DND-41 (cell line): ENCODE measurements at regions not wholly inside any gene's neighbourhood (a gene's known extent, or its start where the extent isn't known, plus 50 kb on each side); places are given as distances from the start of the nearest gene placed in this dataset.

ENCODE experiments used
- ATAC-seq: fragments of 200-7000 bp; cut with Tn5 transposase; 3 replicates; pipeline ENCODE4 v1.9.1; 2021; ENCODE audit warnings: low read depth; ENCODE audit not compliant: insufficient read depth
- DNase-seq: peaks from one replicate; pipeline ENCODE4 v3.0.0-alpha.2; 2020
- H2AFZ ChIP-seq: 2 replicates; pipeline ENCODE4 v1.6.0; 2012; ENCODE audit warnings: low read depth, low read length
- H3K27ac ChIP-seq: 2 replicates; pipeline ENCODE4 v1.5.1; 2012; ENCODE audit warnings: low read length, inconsistent platforms
- H3K27me3 ChIP-seq: fragments of 200-600 bp; sonication (generic); 2 replicates; pipeline ENCODE4 v1.6.0; 2012; ENCODE audit warnings: low read length, mild to moderate bottlenecking, inconsistent platforms; ENCODE audit not compliant: insufficient read depth, poor library complexity
- H3K36me3 ChIP-seq: 2 replicates; pipeline ENCODE4 v1.5.1; 2012; ENCODE audit warnings: low read length, inconsistent platforms; ENCODE audit not compliant: insufficient read depth
- H3K4me1 ChIP-seq: 2 replicates; pipeline ENCODE4 v1.5.1; 2012; ENCODE audit warnings: mild to moderate bottlenecking, low read length; ENCODE audit not compliant: insufficient read depth
- H3K4me2 ChIP-seq: 2 replicates; pipeline ENCODE4 v1.6.0; 2012; ENCODE audit warnings: mild to moderate bottlenecking, moderate library complexity, low read length, inconsistent platforms; ENCODE audit not compliant: insufficient read depth
- H3K4me3 ChIP-seq, 2 experiments: fragments of 200-600 bp in 1 of 2; shearing (Covaris generic) in 1 of 2; 2 replicates each; pipeline ENCODE4 v1.5.1; 2012 to 2016; ENCODE audit warnings: inconsistent platforms in 2 of 2, low read length in 2 of 2, mild to moderate bottlenecking in 2 of 2, low read depth in 1 of 2, moderate library complexity in 1 of 2
- H3K79me2 ChIP-seq: 2 replicates; pipeline ENCODE4 v1.6.0; 2012; ENCODE audit warnings: low read length, inconsistent platforms; ENCODE audit not compliant: insufficient read depth
- H3K9ac ChIP-seq: 2 replicates; pipeline ENCODE4 v1.6.0; 2012; ENCODE audit warnings: low read depth, mild to moderate bottlenecking, inconsistent platforms, low read length, moderate library complexity
- H3K9me3 ChIP-seq: 2 replicates; pipeline ENCODE4 v1.5.1; 2012; ENCODE audit warnings: low read length, moderate library complexity, mild to moderate bottlenecking, inconsistent platforms; ENCODE audit not compliant: insufficient read depth, severe bottlenecking
- H4K20me1 ChIP-seq: 2 replicates; pipeline ENCODE4 v1.6.0; 2012; ENCODE audit warnings: low read length; ENCODE audit not compliant: insufficient read depth
- CTCF ChIP-seq: IDR thresholded peaks from 2 replicates; pipeline ENCODE4 v1.5.1; 2012; ENCODE audit warnings: borderline replicate concordance, low read length, moderate library complexity, mild to moderate bottlenecking; ENCODE audit not compliant: poor library complexity, severe bottlenecking; ENCODE audit errors: extremely low read depth
- EZH2 ChIP-seq: IDR thresholded peaks from 3 replicates; pipeline ENCODE4 v1.6.1; 2012; ENCODE audit warnings: borderline replicate concordance, low read depth, mild to moderate bottlenecking, moderate library complexity, low read length, inconsistent platforms; ENCODE audit not compliant: severe bottlenecking

- no peak overlapping the region for H3K4me3 ChIP-seq
- H4K20me1 ChIP-seq, result no peaks in the 10 kb centered on the region
- H2AFZ ChIP-seq, result no peak overlapping the region
- no peak overlapping the region for H3K4me2 ChIP-seq
- no peak overlapping the region for H3K9ac ChIP-seq
- no peaks in the 10 kb centered on the region for H3K36me3 ChIP-seq
- TF ChIP-seq EZH2, result no peak
- TF ChIP-seq CTCF, result no peak
- DNase-seq, result no peak
- H3K27me3 ChIP-seq, result no peaks in the 10 kb centered on the region
- no peaks in the 10 kb centered on the region for H3K79me2 ChIP-seq
- no peaks in the 10 kb centered on the region for H3K4me1 ChIP-seq
- H3K9me3 ChIP-seq, result no peaks in the 10 kb centered on the region
- no peak overlapping the region for H3K27ac ChIP-seq
- no peak for ATAC-seq
Measured at GRCh38 chr12:59268295-59268809, 327.5 kb upstream of the SLC16A7 start.

- H3K4me2 ChIP-seq, result no peak overlapping the region
- no peaks in the 10 kb centered on the region for H3K36me3 ChIP-seq
- H3K9me3 ChIP-seq, result no peaks in the 10 kb centered on the region
- no peak for DNase-seq
- H3K79me2 ChIP-seq, result no peaks in the 10 kb centered on the region
- H3K4me1 ChIP-seq, result no peaks in the 10 kb centered on the region
- ATAC-seq, result no peak
- H3K27me3 ChIP-seq, result no peaks in the 10 kb centered on the region
- H3K27ac ChIP-seq, result no peak overlapping the region
- no peak overlapping the region for H3K9ac ChIP-seq
- H3K4me3 ChIP-seq, result no peak overlapping the region
- H2AFZ ChIP-seq, result no peak overlapping the region
- no peaks in the 10 kb centered on the region for H4K20me1 ChIP-seq
- TF ChIP-seq EZH2 (no peak), CTCF (no peak)
Measured at GRCh38 chr12:59260202-59260601, 335.6 kb upstream of the SLC16A7 start.

- no peaks in the 10 kb centered on the region for H3K79me2 ChIP-seq
Measured at GRCh38 chr12:59252731-59253130, 332.4 kb upstream of the LRIG3 start.

GRCh38 chr12:59250766-59251165 lies 330.5 kb upstream of the LRIG3 start:
- no peak for TF ChIP-seq EZH2
- no peak for TF ChIP-seq CTCF
- no peak for DNase-seq
- no peak for ATAC-seq
- Histone ChIP-seq H3K27me3 (no peaks in the 10 kb centered on the region), H3K9ac (no peak overlapping the region), H4K20me1 (no peaks in the 10 kb centered on the region), H3K27ac (no peak overlapping the region), H3K36me3 (no peaks in the 10 kb centered on the region), H3K79me2 (no peaks in the 10 kb centered on the region), H3K4me3 (no peak overlapping the region), H3K4me2 (no peak overlapping the region), H2AFZ (no peak overlapping the region), H3K4me1 (no peaks in the 10 kb centered on the region), H3K9me3 (peaks cover 2% of the 10 kb centered on the region)

More at GRCh38 chr12:59252731-59253130, 332.4 kb upstream of the LRIG3 start:
- Histone ChIP-seq H3K4me2 (no peak overlapping the region), H3K4me1 (no peaks in the 10 kb centered on the region), H2AFZ (no peak overlapping the region), H4K20me1 (no peaks in the 10 kb centered on the region), H3K9ac (no peak overlapping the region), H3K27me3 (no peaks in the 10 kb centered on the region), H3K36me3 (no peaks in the 10 kb centered on the region), H3K4me3 (no peak overlapping the region), H3K9me3 (peaks cover 2% of the 10 kb centered on the region), H3K27ac (no peak overlapping the region)
- TF ChIP-seq EZH2, result no peak
- ATAC-seq, result no peak
- no peak for DNase-seq
